OCI-LY7 (cell line): ENCODE measurements at regions not wholly inside any gene's neighbourhood (a gene's known extent, or its start where the extent isn't known, plus 50 kb on each side); places are given as distances from the start of the nearest gene placed in this dataset.
"Not testable (repeated sequence)": the region's sequence is repeated elsewhere in the genome, so short reads cannot be mapped to it uniquely, and the experiment has no call there.

Experiments
- CTCF ChIP-seq: fragments of 200-600 bp; sonication (generic); conservative IDR thresholded peaks from 2 replicates; pipeline ENCODE4 v1.5.1; 2014; ENCODE audit warnings: mild to moderate bottlenecking, antibody characterized with exemption, low read length, moderate library complexity, mixed read lengths
- EZH2phosphoT487 ChIP-seq: fragments of 200-600 bp; sonication (generic); IDR thresholded peaks from 2 replicates; pipeline ENCODE4 v1.6.1; 2018; ENCODE audit warnings: low read depth, borderline replicate concordance, mild to moderate bottlenecking, mixed run types, antibody characterized with exemption, low read length, moderate library complexity, mixed read lengths

GRCh38 chr1:136344-136932 lies 315.0 kb downstream of the OR4F29 start:
- not testable (repeated sequence) for TF ChIP-seq CTCF, EZH2phosphoT487
